Mucosa of rectum (tissue), 2 donors: ENCODE measurements at regions not wholly inside any gene's neighbourhood (a gene's known extent, or its start where the extent isn't known, plus 50 kb on each side); places are given as distances from the start of the nearest gene placed in this dataset.
A peak's percentile ranks its signal among the peaks of the same experiment; 100 is the strongest.

Experiments
- H3K27ac ChIP-seq, 2 donors: one replicate each; pipeline ENCODE4 v1.7.0; 2013; ENCODE audit warnings: inconsistent platforms in 2 of 2, low read depth in 2 of 2, low read length in 2 of 2
- H3K27me3 ChIP-seq, 2 donors: one replicate each; pipeline ENCODE4 v1.7.0; 2013; ENCODE audit warnings: low read length in 2 of 2; ENCODE audit not compliant: control insufficient read depth in 2 of 2, insufficient read depth in 2 of 2
- H3K36me3 ChIP-seq, 2 donors: one replicate each; pipeline ENCODE4 v1.7.0; 2013; ENCODE audit warnings: low read length in 2 of 2; ENCODE audit not compliant: control insufficient read depth in 2 of 2, insufficient read depth in 2 of 2
- H3K4me1 ChIP-seq, 2 donors: one replicate each; pipeline ENCODE4 v1.7.0; 2013; ENCODE audit warnings: low read length in 2 of 2, mild to moderate bottlenecking in 1 of 2; ENCODE audit not compliant: control insufficient read depth in 2 of 2, insufficient read depth in 2 of 2
- H3K4me3 ChIP-seq, 2 donors: one replicate each; pipeline ENCODE4 v1.7.0; 2013; ENCODE audit warnings: low read length in 2 of 2
- H3K9ac ChIP-seq, 2 donors: one replicate each; pipeline ENCODE4 v1.7.0; 2013; ENCODE audit warnings: low read length in 2 of 2, low read depth in 1 of 2, mild to moderate bottlenecking in 1 of 2
- H3K9me3 ChIP-seq, 2 donors: one replicate each; pipeline ENCODE4 v1.7.0; 2013; ENCODE audit warnings: low read length in 2 of 2; ENCODE audit not compliant: control insufficient read depth in 2 of 2
- donor health status: healthy.
- donor health status: Normal muscosa, but diverticular disease.

- H3K4me3 ChIP-seq = no peak overlapping the region
- H3K4me1 ChIP-seq = peaks cover 0 to 8% of the 10 kb centered on the region in 2 donors
- H3K36me3 ChIP-seq = no peaks in the 10 kb centered on the region
- peaks cover 2 to 5% of the 10 kb centered on the region in 2 donors for H3K27me3 ChIP-seq
- H3K9ac ChIP-seq = no peak overlapping the region
- no peaks in the 10 kb centered on the region for H3K9me3 ChIP-seq
- H3K27ac ChIP-seq = no peak overlapping the region
Observed at GRCh38 chr3:186414735-186415419, 52.8 kb upstream of the DGKG start.

GRCh38 chr3:186413615-186414415 is 51.8 kb upstream of the DGKG start:
- Histone ChIP-seq H3K4me1 (peaks cover 0 to 8% of the 10 kb centered on the region in 2 donors), H3K36me3 (no peaks in the 10 kb centered on the region), H3K9ac (no peak overlapping the region), H3K27me3 (peaks cover 2 to 5% of the 10 kb centered on the region in 2 donors), H3K27ac (no peak overlapping the region), H3K4me3 (peak overlapping the region; percentile 6 to 50), H3K9me3 (no peaks in the 10 kb centered on the region)

- Histone ChIP-seq H3K4me1 (peaks cover 0 to 8% of the 10 kb centered on the region in 2 donors), H3K9ac (no peak overlapping the region), H3K36me3 (no peaks in the 10 kb centered on the region), H3K27ac (no peak overlapping the region), H3K4me3 (no peak overlapping the region), H3K27me3 (peaks cover 2 to 3% of the 10 kb centered on the region in 2 donors), H3K9me3 (no peaks in the 10 kb centered on the region)
Observed at GRCh38 chr3:186411994-186412393, 50.0 kb upstream of the DGKG start.
